HFFc6 (cell line): ENCODE measurements at regions not wholly inside any gene's neighbourhood (a gene's known extent, or its start where the extent isn't known, plus 50 kb on each side); places are given as distances from the start of the nearest gene placed in this dataset.
A peak's percentile ranks its signal among the peaks of the same experiment; 100 is the strongest.

Experiments
- DNase-seq: peaks from one replicate; pipeline ENCODE4 v3.0.0-alpha.2; 2018
- H3K27ac Mint-ChIP-seq: 2 replicates; pipeline ENCODE4 v1.8.0; 2020; ENCODE audit warnings: mild to moderate bottlenecking, mixed read lengths
- H3K27me3 Mint-ChIP-seq: 2 replicates; pipeline ENCODE4 v1.8.0; 2021; ENCODE audit warnings: mild to moderate bottlenecking, moderate library complexity, mixed read lengths; ENCODE audit not compliant: insufficient read depth
- H3K36me3 Mint-ChIP-seq: 2 replicates; pipeline ENCODE4 v1.8.0; 2021; ENCODE audit warnings: low read depth, mixed read lengths
- H3K4me1 Mint-ChIP-seq: 2 replicates; pipeline ENCODE4 v1.8.0; 2020; ENCODE audit warnings: low read depth, mixed read lengths
- H3K4me3 Mint-ChIP-seq: 2 replicates; pipeline ENCODE4 v1.8.0; 2020; ENCODE audit warnings: mild to moderate bottlenecking, moderate library complexity, mixed read lengths
- H3K9me3 Mint-ChIP-seq: 2 replicates; pipeline ENCODE4 v1.8.0; 2020; ENCODE audit warnings: mild to moderate bottlenecking, mixed read lengths
- TF ChIP-seq, protein P1 (sequence below): fragments of 200-600 bp; sonication (generic); IDR thresholded peaks from 2 replicates; pipeline ENCODE4 v1.5.0; 2021; ENCODE audit warnings: antibody characterized with exemption, mild to moderate bottlenecking

DNA sequence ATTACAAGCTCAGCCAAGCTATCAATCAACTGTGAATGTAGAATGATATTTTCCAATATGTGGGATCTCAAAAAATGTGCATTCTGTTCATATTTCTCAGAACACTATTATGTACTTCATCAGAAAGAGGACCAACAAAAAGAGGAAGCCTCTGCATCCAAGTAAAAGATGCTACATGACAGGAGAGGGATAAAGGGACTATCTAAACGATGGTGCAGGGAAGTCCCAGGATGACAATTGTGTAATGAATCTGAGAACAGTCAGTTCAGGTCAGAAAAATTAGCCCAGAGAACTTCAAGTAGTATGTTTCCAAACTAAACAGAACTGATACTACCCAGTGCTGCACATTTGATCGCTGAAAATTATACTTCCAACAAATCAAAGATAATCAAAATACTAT lies 127.0 kb downstream of the ZNF330 start:
- Mint-ChIP-seq H3K4me3 (no peak overlapping the region), H3K4me1 (peaks cover 67% of the 10 kb centered on the region), H3K27me3 (no peaks in the 10 kb centered on the region), H3K27ac (no peak overlapping the region; the same call in 1 of the 2 replicates), H3K9me3 (no peaks in the 10 kb centered on the region), H3K36me3 (no peaks in the 10 kb centered on the region)
- DNase-seq = no peak
- TF ChIP-seq, protein P1, sequence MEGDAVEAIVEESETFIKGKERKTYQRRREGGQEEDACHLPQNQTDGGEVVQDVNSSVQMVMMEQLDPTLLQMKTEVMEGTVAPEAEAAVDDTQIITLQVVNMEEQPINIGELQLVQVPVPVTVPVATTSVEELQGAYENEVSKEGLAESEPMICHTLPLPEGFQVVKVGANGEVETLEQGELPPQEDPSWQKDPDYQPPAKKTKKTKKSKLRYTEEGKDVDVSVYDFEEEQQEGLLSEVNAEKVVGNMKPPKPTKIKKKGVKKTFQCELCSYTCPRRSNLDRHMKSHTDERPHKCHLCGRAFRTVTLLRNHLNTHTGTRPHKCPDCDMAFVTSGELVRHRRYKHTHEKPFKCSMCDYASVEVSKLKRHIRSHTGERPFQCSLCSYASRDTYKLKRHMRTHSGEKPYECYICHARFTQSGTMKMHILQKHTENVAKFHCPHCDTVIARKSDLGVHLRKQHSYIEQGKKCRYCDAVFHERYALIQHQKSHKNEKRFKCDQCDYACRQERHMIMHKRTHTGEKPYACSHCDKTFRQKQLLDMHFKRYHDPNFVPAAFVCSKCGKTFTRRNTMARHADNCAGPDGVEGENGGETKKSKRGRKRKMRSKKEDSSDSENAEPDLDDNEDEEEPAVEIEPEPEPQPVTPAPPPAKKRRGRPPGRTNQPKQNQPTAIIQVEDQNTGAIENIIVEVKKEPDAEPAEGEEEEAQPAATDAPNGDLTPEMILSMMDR = no peak

DNA sequence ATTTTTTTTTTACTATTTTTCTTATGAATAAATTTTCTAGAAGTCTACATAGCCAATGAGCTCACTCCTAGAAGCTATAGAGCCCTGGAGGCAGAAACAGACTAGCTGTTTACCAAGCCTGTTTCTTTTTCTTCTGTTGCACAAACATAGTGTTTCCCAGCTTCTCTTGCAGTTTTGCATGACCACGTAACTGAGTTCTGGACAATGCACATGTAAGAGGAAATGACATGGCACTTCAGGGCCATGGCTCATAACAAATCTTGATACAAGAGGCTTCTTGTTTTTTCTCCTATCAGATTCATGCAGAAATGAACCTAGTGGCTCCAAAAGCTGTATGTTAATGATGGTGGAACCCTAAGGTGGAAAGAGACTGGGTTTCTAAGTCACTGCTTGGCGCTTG lies 127.4 kb downstream of the ZNF330 start:
- no peaks in the 10 kb centered on the region for H3K27me3 Mint-ChIP-seq
- 0 out of 2 replicates have a peak overlapping the region, but pooled peaks have one; percentile 21 for H3K27ac Mint-ChIP-seq
- no peaks in the 10 kb centered on the region for H3K9me3 Mint-ChIP-seq
- no peaks in the 10 kb centered on the region for H3K36me3 Mint-ChIP-seq
- TF ChIP-seq, protein P1 = no peak
- peaks cover 72% of the 10 kb centered on the region for H3K4me1 Mint-ChIP-seq
- H3K4me3 Mint-ChIP-seq = no peak overlapping the region
- peak; percentile 15 for DNase-seq

DNA sequence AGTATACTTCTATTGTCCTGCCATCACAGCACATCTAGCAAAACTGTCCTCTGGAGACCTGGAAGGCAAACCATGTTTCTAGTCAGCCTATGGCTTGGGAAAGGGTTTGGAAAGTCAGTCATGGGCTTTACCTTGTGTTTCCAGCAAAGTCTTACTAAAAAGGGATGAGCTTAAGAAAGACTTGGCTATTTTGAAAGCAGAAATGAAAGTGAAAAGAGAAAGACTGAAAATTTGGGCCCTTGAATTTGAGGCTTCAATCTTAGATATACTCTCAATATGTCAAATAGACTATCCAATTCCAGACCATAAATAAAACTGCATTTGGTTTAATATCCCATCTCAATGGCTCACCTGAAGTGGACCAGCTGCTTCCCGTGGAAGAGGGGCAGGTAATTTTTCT lies 127.9 kb downstream of the ZNF330 start:
- Mint-ChIP-seq H3K27ac (0 out of 2 replicates have a peak overlapping the region, but pooled peaks have one; percentile 21), H3K27me3 (no peaks in the 10 kb centered on the region), H3K36me3 (peaks cover 4% of the 10 kb centered on the region), H3K4me3 (no peak overlapping the region), H3K4me1 (peaks cover 76% of the 10 kb centered on the region), H3K9me3 (peaks cover 4% of the 10 kb centered on the region)
- TF ChIP-seq, protein P1 = no peak
- no peak for DNase-seq

DNA sequence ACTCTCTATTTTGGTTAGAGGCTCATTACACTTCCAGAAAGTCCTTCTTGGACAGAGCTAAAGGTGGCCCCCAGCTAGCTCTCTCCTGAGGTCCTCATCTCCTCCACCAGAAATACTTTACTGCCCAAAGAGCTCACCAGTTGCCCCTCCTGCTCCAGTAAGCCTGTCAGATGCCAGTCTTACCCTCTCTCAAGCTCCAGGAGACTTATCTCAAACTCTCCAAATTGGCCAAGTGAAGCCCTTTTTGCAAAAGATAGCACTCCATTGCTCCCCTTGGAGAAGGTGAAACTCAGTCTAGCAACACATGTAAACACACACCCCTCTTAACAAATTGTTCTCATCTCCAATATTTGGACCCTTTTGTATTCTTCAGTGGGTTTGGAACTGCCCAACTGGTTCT lies 128.5 kb downstream of the ZNF330 start:
- TF ChIP-seq, protein P1 = no peak
- H3K4me3 Mint-ChIP-seq = no peak overlapping the region
- H3K9me3 Mint-ChIP-seq = peaks cover 10% of the 10 kb centered on the region
- peaks cover 10% of the 10 kb centered on the region for H3K36me3 Mint-ChIP-seq
- DNase-seq = no peak
- H3K4me1 Mint-ChIP-seq = peaks cover 83% of the 10 kb centered on the region
- H3K27ac Mint-ChIP-seq = no peak overlapping the region
- no peaks in the 10 kb centered on the region for H3K27me3 Mint-ChIP-seq

DNA sequence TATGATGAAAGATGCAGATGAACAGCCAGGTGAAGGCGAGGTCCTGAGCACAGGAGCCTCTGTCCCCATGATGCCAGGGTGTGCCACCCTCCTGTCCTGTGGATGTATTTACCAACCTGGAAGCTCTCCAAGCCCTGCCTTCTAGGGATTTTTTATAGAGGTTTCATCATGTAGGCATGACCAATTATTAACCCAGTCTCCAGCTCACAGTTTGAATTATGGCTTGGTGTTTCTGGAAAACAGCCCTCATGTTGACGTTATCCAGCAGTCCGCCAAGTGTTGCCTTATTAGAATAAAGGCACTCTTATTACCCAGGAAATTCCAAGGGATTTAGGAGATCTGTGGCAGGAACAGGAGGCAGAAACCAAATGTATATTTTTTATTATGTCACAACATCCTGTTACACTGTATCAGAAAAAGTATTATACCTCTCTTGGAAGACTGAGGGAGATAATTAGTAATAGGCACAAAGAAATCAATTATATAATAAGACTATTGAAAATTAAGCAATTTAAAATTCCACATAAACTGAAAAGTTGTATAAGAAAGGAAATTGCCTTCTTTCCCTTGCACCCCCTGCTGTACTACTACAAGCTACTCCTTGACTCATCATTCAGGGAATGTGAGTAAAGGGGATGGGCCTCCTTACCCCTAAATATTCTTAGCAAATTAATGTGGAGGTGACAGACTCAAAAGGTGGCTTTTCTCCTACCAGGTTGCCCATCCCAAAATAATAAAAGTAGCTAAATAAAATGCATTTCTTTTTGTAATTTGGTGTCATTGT lies 129.6 kb downstream of the ZNF330 start:
- H3K27me3 Mint-ChIP-seq = no peaks in the 10 kb centered on the region
- TF ChIP-seq, protein P1 = no peak
- peaks cover 85% of the 10 kb centered on the region for H3K4me1 Mint-ChIP-seq
- 0 out of 2 replicates have a peak overlapping the region, but pooled peaks have one; percentile 7 for H3K4me3 Mint-ChIP-seq
- peak; percentile 84 for DNase-seq
- H3K27ac Mint-ChIP-seq = peak overlapping the region; percentile 74
- H3K9me3 Mint-ChIP-seq = peaks cover 13% of the 10 kb centered on the region
- H3K36me3 Mint-ChIP-seq = peaks cover 13% of the 10 kb centered on the region
